Psoas muscle (tissue), 7 donors: ENCODE measurements at regions not wholly inside any gene's neighbourhood (a gene's known extent, or its start where the extent isn't known, plus 50 kb on each side); places are given as distances from the start of the nearest gene placed in this dataset.
"Not testable (repeated sequence)": the region's sequence is repeated elsewhere in the genome, so short reads cannot be mapped to it uniquely, and the experiment has no call there.

Experiments used
- ATAC-seq, 4 donors: fragments of 200-7000 bp; cut with Tn5 transposase; one replicate each; pipeline ENCODE4 v1.9.1; 2020; ENCODE audit warnings: moderate library complexity in 3 of 4, mild to moderate bottlenecking in 2 of 4
- DNase-seq, 2 donors: peaks; one replicate each; pipeline ENCODE4 v3.0.0-alpha.2; 2020
- H3K27ac ChIP-seq: fragments of 200-600 bp; one replicate; pipeline ENCODE4 v1.8.0; 2022
- H3K27me3 ChIP-seq, 3 donors: fragments of 200-600 bp in 1 of 3; one replicate each; pipeline versions ENCODE4 v1.6.1 to v1.8.0; 2013 to 2022; ENCODE audit warnings: low read length in 2 of 3, mild to moderate bottlenecking in 2 of 3, moderate library complexity in 1 of 3; ENCODE audit not compliant: insufficient read depth in 3 of 3
- H3K36me3 ChIP-seq, 2 donors: fragments of 200-600 bp in 1 of 2; one replicate each; pipeline versions ENCODE4 v1.6.1 to v1.8.0; 2013 to 2022; ENCODE audit warnings: low read depth in 1 of 2, mild to moderate bottlenecking in 1 of 2, moderate library complexity in 1 of 2; ENCODE audit not compliant: insufficient read depth in 1 of 2
- H3K4me1 ChIP-seq: fragments of 200-600 bp; one replicate; pipeline ENCODE4 v1.8.0; 2022
- H3K4me3 ChIP-seq: fragments of 200-600 bp; one replicate; pipeline ENCODE4 v1.8.0; 2022; ENCODE audit warnings: mild to moderate bottlenecking
- H3K9me3 ChIP-seq: fragments of 200-600 bp; one replicate; pipeline ENCODE4 v1.8.0; 2022
- WGBS, 3 donors: extraction: QIAGEN DNeasy Blood & Tissue Kit; methylation state at CpG; one replicate each; pipeline versions ENCODE4 v1.1.6 to v1.1.7; 2013; 5-methylcytosine and 5-hydroxymethylcytosine counted together
- intact Hi-C, 2 donors: fragments of 100-400 bp; cut with DNase I; formaldehyde crosslinking; loops; one replicate each; pipeline versions ENCODE4 v1.11.0 to v1.14.2; 2022
- TF ChIP-seq, protein P1 (sequence below): fragments of 200-600 bp; IDR thresholded peaks from one replicate; pipeline ENCODE4 v1.8.0; 2022; ENCODE audit warnings: antibody characterized with exemption
- donor health status: healthy with polysubstance abuse.
- donor health status: DM: no; HTN: no; CAD: no; lungs with moderate emphysema.
- donor health status: Bipolar disorder and iron deficiency.
- donor health status: healthy.
- donor health status: DM: yes; HTN: yes; CAD: no.
- donor health status: DM: no; HTN: no; CAD: no.
- donor health status: DM: yes; HTN: yes; CAD: no.

DNA sequence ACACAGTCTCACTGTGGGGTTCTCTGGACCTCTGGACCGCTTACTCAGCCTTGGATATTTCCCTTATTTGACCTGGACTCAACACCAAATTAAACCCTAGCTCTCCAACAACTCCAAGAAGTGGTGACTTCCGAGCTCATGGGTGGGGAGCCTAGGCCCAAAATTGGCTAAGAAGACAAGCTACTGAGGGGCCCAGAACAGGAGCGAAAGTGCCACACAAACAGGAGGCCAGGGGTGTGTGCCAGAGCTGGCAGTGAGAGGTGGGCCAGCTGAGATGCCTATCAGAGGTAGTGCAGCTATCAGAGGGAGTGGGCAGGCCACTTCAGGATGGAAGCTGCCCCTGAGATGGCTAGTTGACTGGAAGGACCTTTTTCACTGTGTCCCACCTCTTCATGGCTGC, 151.1 kb upstream of the PRR20G start:
- Histone ChIP-seq H3K4me1 (no peaks in the 10 kb centered on the region), H3K27ac (no peak overlapping the region), H3K9me3 (no peaks in the 10 kb centered on the region), H3K27me3 (no peaks in the 10 kb centered on the region), H3K4me3 (no peak overlapping the region), H3K36me3 (no peaks in the 10 kb centered on the region)
- ATAC-seq: no peak
- no peak for DNase-seq
- TF ChIP-seq, protein P1, sequence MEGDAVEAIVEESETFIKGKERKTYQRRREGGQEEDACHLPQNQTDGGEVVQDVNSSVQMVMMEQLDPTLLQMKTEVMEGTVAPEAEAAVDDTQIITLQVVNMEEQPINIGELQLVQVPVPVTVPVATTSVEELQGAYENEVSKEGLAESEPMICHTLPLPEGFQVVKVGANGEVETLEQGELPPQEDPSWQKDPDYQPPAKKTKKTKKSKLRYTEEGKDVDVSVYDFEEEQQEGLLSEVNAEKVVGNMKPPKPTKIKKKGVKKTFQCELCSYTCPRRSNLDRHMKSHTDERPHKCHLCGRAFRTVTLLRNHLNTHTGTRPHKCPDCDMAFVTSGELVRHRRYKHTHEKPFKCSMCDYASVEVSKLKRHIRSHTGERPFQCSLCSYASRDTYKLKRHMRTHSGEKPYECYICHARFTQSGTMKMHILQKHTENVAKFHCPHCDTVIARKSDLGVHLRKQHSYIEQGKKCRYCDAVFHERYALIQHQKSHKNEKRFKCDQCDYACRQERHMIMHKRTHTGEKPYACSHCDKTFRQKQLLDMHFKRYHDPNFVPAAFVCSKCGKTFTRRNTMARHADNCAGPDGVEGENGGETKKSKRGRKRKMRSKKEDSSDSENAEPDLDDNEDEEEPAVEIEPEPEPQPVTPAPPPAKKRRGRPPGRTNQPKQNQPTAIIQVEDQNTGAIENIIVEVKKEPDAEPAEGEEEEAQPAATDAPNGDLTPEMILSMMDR: no peak
- 93 to 95% (median 93%) methylated on average over 3 of the region's 3 CpGs for WGBS, 3 donors
- intact Hi-C loops: no loop called here

DNA sequence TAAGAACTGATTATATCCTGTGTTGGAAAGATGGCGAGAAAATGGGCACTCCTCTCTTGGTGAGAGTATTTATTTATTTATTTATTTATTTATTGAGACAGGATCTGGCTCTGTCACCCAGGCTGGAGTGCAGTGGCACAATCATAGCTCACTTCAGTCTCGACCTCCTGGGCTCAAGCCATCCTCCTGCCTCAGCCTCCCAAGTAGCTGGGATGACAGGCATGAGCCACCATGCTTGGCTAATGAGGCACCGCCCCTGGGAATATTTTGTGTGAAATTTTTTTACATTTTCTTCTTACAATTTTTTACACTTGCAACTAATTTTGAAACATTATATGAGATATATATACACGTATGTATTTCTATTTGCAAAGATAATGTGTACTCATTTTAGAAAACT, 150.5 kb upstream of the PRR20G start:
- Histone ChIP-seq H3K27me3 (no peaks in the 10 kb centered on the region), H3K4me1 (no peaks in the 10 kb centered on the region), H3K36me3 (no peaks in the 10 kb centered on the region), H3K27ac (no peak overlapping the region), H3K4me3 (no peak overlapping the region), H3K9me3 (no peaks in the 10 kb centered on the region)
- ATAC-seq (no peak), DNase-seq (no peak)
- 83 to 91% (median 88%) methylated on average over 4 of the region's 4 CpGs for WGBS, 3 donors
- intact Hi-C loops: no loop called here
- TF ChIP-seq, protein P1: no peak

DNA sequence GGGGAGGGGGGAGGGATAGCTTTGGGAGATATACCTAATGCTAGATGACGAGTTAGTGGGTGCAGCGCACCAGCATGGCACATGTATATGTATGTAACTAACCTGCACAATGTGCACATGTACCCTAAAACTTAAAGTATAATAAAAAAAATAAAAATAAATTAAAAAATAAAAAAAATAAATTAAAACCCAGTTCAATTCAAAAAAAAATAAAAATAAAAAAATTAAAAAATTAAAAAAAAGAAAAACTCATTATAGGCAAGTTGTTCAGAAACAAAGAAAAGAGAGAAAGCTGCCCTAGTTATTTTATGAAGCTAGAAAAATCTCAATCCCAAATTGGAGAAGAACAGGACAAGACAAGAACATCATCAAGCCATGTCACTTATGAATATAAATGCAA, 147.5 kb upstream of the PRR20G start:
- H3K36me3 ChIP-seq, H3K4me3 ChIP-seq, DNase-seq, H3K4me1 ChIP-seq, H3K27ac ChIP-seq, ATAC-seq, intact Hi-C loops, H3K9me3 ChIP-seq: not testable (repeated sequence)
- peaks cover 0 to 16% (median 0%) of the 10 kb centered on the region in 3 donors for H3K27me3 ChIP-seq
- 80 to 100% (median 100%) methylated on average over 1 to 2 of the region's 2 CpGs for WGBS, 3 donors

DNA sequence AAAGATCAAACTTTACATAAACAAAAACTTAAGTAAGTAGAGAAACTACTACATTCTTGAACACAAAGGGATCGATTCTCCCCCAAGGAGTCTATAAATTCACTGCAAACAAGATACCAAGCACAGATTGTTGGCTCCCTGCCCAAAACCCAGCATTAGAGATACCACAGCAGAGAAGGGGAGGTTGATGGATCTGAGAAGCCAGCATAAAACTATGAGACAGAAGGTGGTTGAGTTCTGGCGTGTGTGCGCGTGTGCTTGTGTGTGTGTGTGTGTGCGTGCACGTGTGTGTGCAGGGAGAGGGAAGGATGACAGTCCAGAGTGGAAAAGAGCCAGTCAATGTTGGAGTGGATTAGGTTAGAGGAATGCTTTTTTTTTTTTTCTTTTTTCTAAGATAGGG, 143.2 kb upstream of the PRR20G start:
- 43 to 49% (median 45%) methylated on average over 6 of the region's 6 CpGs for WGBS, 3 donors
- no peak for DNase-seq
- H3K9me3 ChIP-seq: no peaks in the 10 kb centered on the region

DNA sequence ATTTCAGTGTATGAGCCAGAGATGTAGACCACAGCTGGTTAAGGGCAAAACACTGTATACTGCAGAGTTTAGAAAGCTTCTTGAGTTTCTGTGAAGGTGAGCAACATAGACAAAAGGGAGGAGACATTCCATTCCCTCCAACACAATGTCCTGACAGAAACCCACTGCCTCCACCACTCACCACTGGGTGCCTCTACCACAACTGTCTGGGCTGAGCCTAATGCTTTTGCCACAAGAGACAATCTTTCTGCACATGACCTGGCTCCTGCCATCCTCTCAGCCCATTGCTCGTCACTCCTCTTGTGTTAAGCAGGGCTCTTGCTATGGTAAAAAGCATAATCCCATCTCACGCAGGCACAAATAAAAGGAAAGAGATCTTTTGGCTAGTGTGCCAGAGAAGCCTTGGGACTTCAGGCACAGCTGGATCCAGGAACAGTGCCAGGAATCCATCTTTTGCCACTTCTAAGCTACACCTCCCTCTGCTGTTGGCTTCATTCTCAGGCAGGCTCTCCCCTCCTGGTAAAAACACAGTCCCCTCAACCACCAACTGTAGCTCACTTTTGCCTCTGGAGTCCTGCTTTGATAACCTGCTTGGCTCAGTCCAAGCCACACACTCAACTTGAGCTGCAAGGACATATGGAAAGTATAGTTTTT, 140.6 kb upstream of the PRR20G start:
- H3K9me3 ChIP-seq: no peaks in the 10 kb centered on the region
- intact Hi-C loops: no loop called here
- ATAC-seq (no peak), DNase-seq (no peak)
- peaks cover 0 to 63% (median 2%) of the 10 kb centered on the region in 3 donors for H3K27me3 ChIP-seq
- TF ChIP-seq, protein P1: no peak
- no peaks in the 10 kb centered on the region for H3K36me3 ChIP-seq
- H3K4me1 ChIP-seq: no peaks in the 10 kb centered on the region
- no peak overlapping the region for H3K27ac ChIP-seq
- no peak overlapping the region for H3K4me3 ChIP-seq
- 52 to 68% (median 55%) methylated on average over 2 of the region's 2 CpGs for WGBS, 3 donors

More for the DNA sequence above, 143.2 kb upstream of the PRR20G start:
- TF ChIP-seq, protein P1: no peak
- Histone ChIP-seq H3K4me3 (no peak overlapping the region), H3K36me3 (no peaks in the 10 kb centered on the region), H3K27ac (no peak overlapping the region), H3K4me1 (no peaks in the 10 kb centered on the region), H3K27me3 (peaks cover 0 to 47% (median 2%) of the 10 kb centered on the region in 3 donors)
- no peak for ATAC-seq
- intact Hi-C loops: no loop called here
